ENCODE measurements at regions not wholly inside any gene's neighbourhood (a gene's known extent, or its start where the extent isn't known, plus 50 kb on each side); places are given as distances from the start of the nearest gene placed in this dataset.

- Histone ChIP-seq H3K36me3 (ENCODE audit: control insufficient read depth in 2 of 2, extremely low read depth in 1 of 2, insufficient read depth in 2 of 2, low read length in 2 of 2) (no peaks in the 10 kb centered on the region), H3K9me3 (ENCODE audit: control insufficient read depth, low read depth, low read length) (no peaks in the 10 kb centered on the region), H3K27me3 (ENCODE audit: control insufficient read depth, extremely low read depth, insufficient read depth, low read length) (no peaks in the 10 kb centered on the region), H3K9me1 (ENCODE audit: control insufficient read depth, extremely low read depth, insufficient read depth, low read length) (no peaks in the 10 kb centered on the region), H4K20me1 (ENCODE audit: control insufficient read depth, extremely low read depth, insufficient read depth, low read length) (no peaks in the 10 kb centered on the region), H2AFZ (ENCODE audit: control insufficient read depth, low read length) (no peak overlapping the region), H3K9ac (ENCODE audit: control insufficient read depth, extremely low read depth, insufficient read depth, low read length) (no peak overlapping the region), H3K4me1 (ENCODE audit: control insufficient read depth, extremely low read depth, insufficient read depth, low read length) (peaks cover 4% of the 10 kb centered on the region), H3K79me2 (ENCODE audit: control insufficient read depth, insufficient read depth, low read length) (no peaks in the 10 kb centered on the region), H3K4me3 (ENCODE audit: control insufficient read depth in 2 of 3, extremely low read depth in 1 of 3, insufficient read depth in 2 of 3, low read depth in 1 of 3, low read length in 3 of 3) (no peak overlapping the region), H3K4me2 (ENCODE audit: control insufficient read depth, extremely low read depth, insufficient read depth, low read depth, low read length) (no peak overlapping the region), H3K27ac (ENCODE audit: control insufficient read depth, insufficient read depth, low read length) (no peak overlapping the region)
- TF ChIP-seq CTCF (optimal IDR thresholded peaks at IDR 0.05 in 1 of 3, IDR thresholded peaks at IDR 0.05 in 1 of 3, conservative IDR thresholded peaks at IDR 0.05 in 1 of 3; ENCODE audit: extremely low read depth in 1 of 3, insufficient read depth in 2 of 3, low read length in 3 of 3): no peak
- no peak for TF ChIP-seq EZH2 (IDR thresholded peaks at IDR 0.05; ENCODE audit: low read length)
- dilution Hi-C loops (cut with MboI; ENCODE audit: extremely low pct_ligation_motif_present, low sequenced_read_pairs): no loop called here
- DNase-seq (ENCODE audit: low read depth, low spot score): no peak
- FAIRE-seq: no peak
Measured at GRCh38 chr18:8461544-8461943, 147.7 kb upstream of the RAB12 start.

GRCh38 chr18:8462651-8463185, 146.5 kb upstream of the RAB12 start:
- no peaks in the 10 kb centered on the region for H3K79me2 ChIP-seq (ENCODE audit: control insufficient read depth, insufficient read depth, low read length)
- no peaks in the 10 kb centered on the region for H4K20me1 ChIP-seq (ENCODE audit: control insufficient read depth, extremely low read depth, insufficient read depth, low read length)
- H3K27ac ChIP-seq (ENCODE audit: control insufficient read depth, insufficient read depth, low read length): no peak overlapping the region
- DNase-seq (ENCODE audit: low read depth, low spot score): no peak
- H2AFZ ChIP-seq (ENCODE audit: control insufficient read depth, low read length): no peak overlapping the region
- H3K9me3 ChIP-seq (ENCODE audit: control insufficient read depth, low read depth, low read length): no peaks in the 10 kb centered on the region
- H3K4me2 ChIP-seq (ENCODE audit: control insufficient read depth, extremely low read depth, insufficient read depth, low read depth, low read length): no peak overlapping the region
- no peak for FAIRE-seq
- H3K27me3 ChIP-seq (ENCODE audit: control insufficient read depth, extremely low read depth, insufficient read depth, low read length): no peaks in the 10 kb centered on the region
- no peaks in the 10 kb centered on the region for H3K36me3 ChIP-seq (ENCODE audit: control insufficient read depth in 2 of 2, extremely low read depth in 1 of 2, insufficient read depth in 2 of 2, low read length in 2 of 2)
- dilution Hi-C loops (cut with MboI; ENCODE audit: extremely low pct_ligation_motif_present, low sequenced_read_pairs): no loop called here
- no peaks in the 10 kb centered on the region for H3K9me1 ChIP-seq (ENCODE audit: control insufficient read depth, extremely low read depth, insufficient read depth, low read length)
- no peak overlapping the region for H3K9ac ChIP-seq (ENCODE audit: control insufficient read depth, extremely low read depth, insufficient read depth, low read length)
- no peak for TF ChIP-seq EZH2 (IDR thresholded peaks at IDR 0.05; ENCODE audit: low read length)
- TF ChIP-seq CTCF (optimal IDR thresholded peaks at IDR 0.05 in 1 of 3, IDR thresholded peaks at IDR 0.05 in 1 of 3, conservative IDR thresholded peaks at IDR 0.05 in 1 of 3; ENCODE audit: extremely low read depth in 1 of 3, insufficient read depth in 2 of 3, low read length in 3 of 3): no peak
- peaks cover 4% of the 10 kb centered on the region for H3K4me1 ChIP-seq (ENCODE audit: control insufficient read depth, extremely low read depth, insufficient read depth, low read length)
- no peak overlapping the region for H3K4me3 ChIP-seq (ENCODE audit: control insufficient read depth in 2 of 3, extremely low read depth in 1 of 3, insufficient read depth in 2 of 3, low read depth in 1 of 3, low read length in 3 of 3)

Measured in keratinocyte (primary cell).